Activated T-cell treated with anti-CD3 and anti-CD28 coated beads for 48 hours (primary cell): ENCODE measurements at regions not wholly inside any gene's neighbourhood (a gene's known extent, or its start where the extent isn't known, plus 50 kb on each side); places are given as distances from the start of the nearest gene placed in this dataset.
"Not testable (repeated sequence)": the region's sequence is repeated elsewhere in the genome, so short reads cannot be mapped to it uniquely, and the experiment has no call there.

Experiments used
- DNase-seq: peaks from one replicate; pipeline ENCODE4 v3.0.0-alpha.2; 2020; ENCODE audit warnings: low read depth

DNA sequence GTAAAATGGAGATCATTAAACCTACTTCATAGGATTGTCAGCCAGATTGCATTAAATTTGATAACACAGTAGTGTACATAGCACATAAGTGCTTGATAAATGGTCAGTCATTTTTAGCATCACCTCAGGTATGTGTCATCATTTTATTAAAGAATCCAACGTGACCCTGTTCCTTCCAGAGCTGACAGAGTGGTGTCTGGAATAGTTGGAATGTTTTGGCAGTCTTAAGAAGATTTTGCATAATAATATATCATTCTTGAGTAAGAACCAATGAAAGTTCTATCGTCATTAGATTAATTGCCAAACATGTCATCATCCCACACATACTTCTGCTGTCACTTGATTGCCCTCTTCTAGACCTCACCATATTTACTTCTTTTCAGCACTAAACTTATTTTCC is 451.4 kb upstream of the POM121L12 start:
- no peak for DNase-seq

DNA sequence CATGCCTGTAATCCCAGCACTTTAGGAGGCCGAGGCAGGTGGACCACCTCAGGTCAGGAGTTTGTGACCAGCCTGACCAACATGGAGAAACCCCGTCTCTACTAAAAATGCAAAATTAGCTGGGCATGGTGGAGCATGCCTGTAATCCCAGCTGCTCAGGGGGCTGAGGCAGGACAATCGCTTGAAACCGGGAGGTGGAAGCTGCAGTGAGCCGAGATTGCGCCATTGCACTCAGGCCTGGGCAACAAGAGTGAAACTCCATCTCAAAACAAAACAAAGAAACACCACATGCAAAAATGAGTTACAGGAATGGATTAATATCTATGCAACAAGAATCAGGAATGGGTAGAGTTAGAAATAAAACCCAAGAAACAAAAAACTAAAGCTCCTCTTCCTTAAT is 462.3 kb upstream of the POM121L12 start:
- not testable (repeated sequence) for DNase-seq

DNA sequence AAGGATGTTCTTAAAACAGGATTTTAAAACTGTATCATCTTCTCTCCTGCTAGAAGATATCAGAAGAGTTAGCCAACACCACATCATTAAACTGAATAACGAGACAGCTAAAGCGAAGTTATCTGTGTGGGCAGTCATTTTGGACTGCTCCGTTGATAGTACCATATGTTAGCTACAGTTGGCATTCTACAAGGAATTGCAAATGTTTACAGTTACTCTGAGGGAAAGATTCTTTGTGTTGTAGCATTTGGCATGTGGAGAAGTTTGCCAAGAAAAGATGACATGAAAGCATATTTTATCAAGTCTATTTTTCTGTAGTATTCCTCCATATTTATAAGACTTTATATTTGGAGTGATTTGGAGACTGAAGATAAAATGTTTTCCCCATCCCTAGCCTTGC is 464.4 kb upstream of the POM121L12 start:
- no peak for DNase-seq

DNA sequence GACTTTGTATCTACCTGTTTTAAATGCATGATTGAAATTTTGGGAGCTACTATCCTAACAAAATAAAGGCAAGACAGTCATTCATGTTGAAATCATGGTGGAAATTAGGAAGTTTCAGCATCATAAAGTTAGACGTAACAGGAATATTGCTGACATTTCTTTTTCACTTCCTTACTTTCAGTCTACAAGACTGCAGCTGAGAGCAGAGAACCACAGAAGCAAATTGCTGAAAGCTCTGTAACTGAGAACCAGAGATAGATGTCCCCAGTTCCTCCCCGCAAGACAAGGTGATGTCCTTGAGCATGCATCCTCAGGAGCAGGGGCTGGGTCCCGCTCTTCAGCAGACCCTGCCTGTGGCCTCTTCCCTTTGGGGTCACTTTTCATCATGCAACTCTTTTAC is 466.3 kb upstream of the POM121L12 start:
- DNase-seq: no peak

DNA sequence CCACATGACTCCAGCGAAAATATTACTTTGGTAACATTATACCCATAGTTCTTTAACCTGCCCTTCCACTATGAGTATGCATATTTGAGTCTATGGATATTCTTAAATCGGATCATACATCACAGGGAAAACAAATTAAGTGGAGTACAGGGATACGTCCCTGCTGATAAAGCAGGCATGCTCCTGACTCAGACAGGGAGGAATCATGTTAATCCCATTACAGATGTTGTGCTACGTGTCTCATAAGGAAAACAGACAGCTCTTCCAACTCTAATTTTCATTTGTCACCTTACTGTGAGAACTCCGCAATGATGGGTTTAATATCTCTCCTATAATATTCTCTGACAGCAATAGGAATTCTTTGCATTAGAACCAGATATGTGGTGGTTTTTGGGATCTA is 469.5 kb upstream of the POM121L12 start:
- no peak for DNase-seq

DNA sequence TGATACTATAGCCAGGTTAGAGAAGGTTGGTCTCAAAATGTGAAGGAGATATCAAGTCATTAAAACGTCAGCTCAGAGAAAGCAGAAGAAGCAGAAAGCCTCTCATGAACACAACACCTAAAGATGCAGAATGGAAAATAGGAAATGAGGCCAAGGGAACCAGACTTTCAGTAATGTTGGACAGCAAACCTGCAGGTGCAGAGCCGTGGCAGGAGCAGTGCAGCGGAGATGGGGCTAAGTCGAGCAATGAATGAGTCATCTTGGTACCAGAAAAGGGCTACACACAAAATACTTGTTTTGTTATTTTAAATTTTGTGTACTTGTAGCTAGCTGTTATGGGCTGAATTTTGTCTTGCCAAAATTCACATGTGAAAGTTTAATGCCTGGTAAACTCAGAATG is 479.6 kb upstream of the POM121L12 start:
- no peak for DNase-seq

DNA sequence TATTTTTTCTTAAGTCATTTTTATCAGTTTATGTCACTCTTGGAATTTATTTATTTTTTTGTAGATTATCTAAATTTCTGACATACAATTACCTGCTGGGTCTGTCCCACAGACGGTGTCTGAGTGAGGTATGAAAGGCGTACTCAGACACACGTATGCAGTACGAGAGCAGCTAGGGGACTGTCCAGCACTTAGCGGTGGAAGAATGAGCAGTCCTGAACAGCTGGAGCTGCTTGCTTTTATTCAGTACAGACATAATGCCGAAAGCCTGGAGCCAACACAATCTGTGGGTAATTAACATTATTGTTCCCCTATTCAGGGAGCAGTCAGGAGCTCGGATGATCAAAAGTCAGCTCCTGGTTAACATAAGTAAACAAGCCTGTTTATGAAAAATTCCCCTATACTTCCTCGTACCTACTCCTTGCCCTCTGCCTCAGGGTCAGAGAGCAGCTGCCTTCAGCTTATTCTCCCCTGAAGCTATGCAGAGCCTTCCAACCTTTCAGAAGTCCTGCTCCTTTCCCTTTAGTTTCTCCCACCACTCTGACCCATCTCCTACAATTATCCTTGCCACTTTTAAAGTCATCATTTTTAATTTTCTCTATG is 488.0 kb upstream of the POM121L12 start:
- no peak for DNase-seq

DNA sequence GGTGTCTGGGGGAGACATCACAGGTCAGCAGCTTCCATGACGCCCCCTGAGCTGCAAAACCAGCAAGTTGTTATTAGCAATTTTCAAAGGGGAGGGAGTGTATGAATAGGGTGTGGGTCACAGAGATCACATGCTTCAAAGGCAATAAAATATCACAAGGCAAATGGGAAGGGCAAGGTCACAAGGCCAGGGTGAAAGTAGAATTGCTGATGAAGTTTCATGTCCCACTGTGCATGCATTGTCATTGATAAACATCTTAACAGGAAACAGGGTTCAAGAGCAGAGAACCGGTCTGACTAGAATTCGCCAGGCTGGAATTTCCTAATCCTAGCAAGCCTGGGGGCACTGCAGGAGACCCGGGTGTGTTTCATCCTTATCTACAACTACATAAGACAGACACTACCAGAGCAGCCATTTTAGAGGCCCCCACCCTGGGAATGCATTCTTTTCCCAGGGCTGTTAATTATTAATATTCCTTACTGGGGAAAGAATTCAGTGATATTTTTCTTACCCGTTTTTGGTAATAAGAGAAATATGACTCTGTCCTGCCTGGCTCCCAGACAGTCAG is 494.2 kb upstream of the POM121L12 start:
- not testable (repeated sequence) for DNase-seq

DNA sequence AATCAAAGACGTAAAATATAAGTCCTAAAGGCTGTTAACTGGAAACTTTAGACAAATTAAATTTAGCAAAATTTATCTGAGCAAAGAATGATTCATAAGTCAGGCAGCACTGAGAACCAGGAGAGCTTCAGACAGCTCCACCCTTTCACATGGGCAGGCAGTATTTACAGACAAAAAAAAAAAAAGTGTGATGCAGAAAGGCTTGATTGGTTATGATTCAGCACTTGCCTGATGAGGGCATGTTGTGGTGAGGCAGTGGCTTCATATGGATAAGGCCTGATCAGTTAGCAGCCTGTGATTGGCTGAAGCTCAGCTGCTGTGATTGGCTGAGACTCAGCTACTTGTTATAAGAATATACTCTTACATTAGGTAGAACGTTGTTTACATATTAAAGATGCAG is 495.4 kb upstream of the POM121L12 start:
- DNase-seq: no peak

DNA sequence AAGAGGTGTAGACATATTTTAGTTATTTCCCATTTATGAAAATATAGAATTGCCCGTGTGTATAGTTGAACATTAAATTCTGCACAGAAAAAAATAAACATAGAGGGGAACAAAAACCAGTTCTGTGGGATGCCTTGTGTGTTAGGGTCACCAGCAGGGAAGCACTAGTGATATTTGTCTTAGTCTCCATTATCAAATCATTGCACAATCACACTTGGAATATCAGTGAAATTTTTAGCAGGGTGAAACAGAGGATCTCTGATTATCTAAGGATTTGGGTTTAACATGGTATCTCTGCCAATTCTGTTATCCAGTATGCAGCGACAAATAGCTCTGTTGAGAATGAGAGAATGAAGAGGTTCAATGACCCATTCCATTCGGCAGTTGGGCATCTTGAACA is 496.0 kb upstream of the POM121L12 start:
- DNase-seq: no peak

DNA sequence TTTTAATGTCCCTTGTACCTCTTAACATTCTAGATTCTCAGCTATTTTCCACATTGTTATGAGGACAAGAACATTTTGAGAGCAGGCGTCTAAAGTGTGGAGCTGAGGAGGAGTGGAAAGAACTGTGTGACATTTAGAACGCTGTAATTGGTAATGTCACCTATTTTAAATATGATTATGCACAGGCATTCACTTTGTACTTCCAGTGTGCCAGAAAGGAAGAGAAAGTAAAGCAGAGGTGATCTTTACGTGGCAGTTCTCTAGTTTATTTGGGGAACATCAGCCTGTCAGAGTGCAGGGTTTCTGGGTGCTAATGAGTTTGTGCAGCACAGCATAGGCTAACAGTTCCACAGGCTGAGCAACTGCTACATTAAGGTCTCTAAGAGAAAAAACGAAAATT is 498.4 kb upstream of the POM121L12 start:
- DNase-seq: no peak

DNA sequence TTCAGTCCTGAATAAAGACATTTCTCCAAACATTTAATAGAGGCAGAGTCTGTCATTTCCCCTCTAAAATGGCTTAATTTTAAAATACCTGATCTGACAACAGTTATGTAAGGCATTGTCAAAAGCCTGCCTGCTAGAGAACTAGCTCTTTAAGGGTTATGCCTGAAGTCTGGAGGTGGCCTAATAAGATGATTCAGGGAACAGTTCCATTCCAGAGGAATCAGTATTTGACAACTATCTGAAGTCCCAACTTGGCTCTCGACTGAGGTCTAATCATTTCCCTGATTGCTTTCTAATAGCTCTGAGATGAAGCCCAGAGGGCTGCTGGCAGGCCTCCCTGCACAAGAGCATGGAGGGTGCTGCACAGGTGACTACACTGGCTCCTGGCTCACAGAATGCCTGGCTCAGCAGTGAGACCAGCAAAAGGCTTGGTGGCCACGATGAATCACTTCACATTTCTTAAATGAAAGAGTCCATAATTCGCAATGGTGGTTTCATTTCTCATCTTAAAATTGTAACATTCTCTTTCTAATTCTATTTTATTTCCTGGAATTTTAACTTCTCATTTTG is 509.6 kb upstream of the POM121L12 start:
- DNase-seq: no peak

DNA sequence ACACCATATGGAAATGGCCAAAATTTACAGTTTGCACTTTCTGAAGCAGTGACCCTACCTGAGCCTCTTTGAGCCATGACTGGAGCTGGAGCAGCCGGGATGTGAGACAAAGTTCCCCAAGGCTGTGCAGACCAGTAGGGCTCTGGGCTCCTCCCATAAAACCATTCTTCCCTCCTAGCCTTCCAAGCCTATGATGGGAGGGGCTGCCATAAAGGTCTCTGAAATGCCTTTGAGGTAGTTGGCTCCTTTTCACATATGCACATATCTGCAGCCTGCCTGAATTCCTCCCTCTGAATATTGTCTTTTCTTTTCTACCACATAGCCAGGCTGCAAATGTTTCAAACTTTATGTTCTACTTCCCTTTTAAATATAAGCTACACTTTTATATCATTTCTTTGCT is 516.6 kb upstream of the POM121L12 start:
- no peak for DNase-seq

DNA sequence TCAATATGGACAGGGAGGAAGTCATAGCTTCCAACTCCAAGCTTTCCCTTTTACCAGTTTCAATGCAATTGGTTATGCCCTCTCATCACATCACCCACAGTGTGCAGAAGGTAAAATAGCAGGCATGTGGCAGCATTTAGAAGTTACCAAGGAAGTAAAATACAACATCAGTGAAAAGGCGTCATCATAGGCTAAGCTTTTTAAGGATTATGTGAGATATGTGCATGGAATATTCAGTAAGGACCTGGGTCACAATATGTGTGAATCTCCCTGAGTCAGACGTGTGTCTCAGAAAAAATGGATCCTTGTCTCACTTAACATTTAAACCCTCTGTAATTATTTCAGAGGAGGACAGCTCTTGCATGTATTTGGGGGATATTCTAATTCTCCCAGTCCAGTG is 522.8 kb upstream of the POM121L12 start:
- no peak for DNase-seq

DNA sequence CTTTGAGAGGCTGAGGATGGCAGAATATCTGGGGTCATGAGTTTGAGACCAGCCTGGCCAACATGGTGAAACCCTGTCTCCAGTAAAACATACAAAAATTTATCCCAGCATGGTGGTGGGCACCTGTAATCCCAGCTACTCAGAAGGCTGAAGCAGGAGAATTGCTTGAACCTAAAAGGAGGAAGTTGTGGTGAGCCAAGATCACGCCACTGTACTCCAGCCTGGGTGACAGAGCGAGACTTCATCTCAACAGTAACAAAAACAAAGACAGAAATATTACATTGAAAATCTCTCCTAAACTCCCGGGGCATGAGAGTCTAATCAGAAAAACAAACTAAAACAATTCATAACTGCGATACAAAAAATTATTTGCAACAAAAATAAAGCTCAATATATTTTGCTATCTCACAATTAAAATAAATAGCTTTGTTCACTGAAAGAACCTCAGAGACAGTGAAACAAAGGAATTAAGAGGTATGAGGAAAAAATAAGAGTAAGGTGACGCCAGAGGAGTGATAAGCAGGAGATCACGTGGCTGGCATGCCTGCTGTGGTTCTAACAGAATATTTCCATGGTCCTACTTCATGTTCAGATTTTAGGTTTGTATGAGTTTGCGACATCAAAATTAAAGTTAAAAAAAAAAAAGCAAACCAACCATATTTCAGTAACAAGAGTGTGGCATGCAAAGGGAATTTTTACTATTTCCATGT is 527.7 kb upstream of the POM121L12 start:
- DNase-seq: no peak

DNA sequence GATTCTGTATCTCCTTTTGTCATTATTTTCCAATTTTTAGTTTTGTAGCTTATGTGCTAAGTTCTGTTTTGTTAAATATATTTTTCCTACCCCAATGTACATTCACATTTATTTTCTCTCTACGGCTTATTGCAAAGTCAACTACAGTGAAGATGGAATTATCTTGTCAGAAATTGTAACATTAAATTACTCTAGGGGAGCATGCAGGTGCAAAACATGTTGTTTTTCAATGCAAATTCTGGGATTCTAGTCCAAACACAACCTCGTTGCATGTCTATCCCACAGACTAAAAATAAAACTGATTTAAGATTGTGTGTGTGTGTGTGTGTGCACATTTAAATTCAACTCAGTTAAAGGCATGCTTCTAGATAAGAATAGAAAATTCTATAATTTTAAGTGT is 529.1 kb upstream of the POM121L12 start:
- DNase-seq: no peak

DNA sequence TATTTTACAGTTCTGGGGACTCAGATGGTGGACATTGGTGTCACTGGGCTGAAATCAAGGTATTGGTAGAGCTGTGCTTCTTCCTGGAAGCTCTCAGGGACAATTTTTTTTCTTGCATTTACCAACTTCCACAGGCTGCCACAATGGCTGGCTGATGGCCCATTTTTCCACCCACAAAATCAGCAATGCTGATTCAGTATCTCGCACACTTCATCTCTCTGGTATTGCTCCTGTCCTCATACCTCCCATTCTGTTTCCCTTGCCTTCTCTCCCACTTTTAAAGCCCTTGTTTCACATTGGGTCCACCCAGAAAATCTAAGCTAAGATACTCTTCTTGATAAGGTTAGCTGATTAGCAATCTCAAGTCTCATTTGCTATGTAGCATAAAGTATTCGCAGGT is 530.9 kb upstream of the POM121L12 start:
- DNase-seq: no peak

DNA sequence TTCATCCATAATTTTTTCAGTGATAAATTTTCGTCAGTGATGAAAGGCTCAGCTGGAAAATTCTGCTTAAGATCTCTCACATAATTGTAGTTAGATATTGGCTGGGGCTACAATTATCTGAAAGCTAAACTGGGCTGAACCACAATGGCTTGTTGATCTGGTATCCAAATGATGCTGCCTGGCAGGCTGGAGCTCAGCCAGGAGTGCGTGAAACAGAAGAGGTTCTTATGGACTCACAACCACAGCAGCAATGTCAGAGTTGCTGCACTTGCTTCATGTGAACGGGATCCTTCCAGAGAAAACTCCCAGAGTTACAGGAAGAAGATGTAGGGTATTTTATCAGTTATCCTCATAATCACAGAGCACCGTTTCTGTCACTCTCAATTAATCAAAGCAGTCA is 533.2 kb upstream of the POM121L12 start:
- no peak for DNase-seq

DNA sequence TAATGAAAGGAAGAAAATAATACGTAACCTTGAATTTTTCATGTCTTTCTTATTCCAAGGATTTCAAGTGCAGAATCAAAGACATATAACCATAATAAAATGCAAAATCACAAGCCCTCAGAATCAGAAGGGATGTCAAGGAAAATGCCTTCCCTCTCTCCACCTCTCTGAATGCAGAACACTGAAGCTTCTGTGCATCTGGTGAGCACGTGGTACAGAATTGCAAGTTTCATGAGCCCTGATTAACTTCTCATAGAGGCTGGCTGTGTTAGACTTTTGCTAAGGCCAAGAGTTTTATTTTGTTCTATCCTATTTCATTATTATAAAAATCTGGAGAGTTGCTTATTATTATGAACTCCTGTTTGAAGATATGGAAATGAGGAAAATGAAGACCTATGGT is 533.7 kb upstream of the POM121L12 start:
- no peak for DNase-seq

DNA sequence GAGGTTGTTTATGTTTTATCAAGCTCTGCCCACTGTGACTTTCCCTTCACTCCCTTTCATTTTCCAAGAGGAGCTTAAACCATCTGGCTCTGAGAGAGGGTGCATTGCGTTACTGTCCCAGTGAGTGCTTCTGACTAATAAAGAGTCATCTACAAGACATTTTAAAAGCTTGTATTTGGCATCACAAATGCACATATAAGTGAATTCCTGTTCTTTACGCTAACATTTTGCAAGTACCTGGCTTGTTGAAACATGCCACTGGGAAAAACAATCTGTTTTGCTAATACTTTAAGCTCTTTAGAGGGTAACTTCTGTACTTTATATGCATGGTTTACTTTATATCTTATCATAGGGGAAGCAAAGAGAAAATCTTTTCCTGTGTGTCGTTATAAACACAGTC is 534.6 kb upstream of the POM121L12 start:
- DNase-seq: no peak

DNA sequence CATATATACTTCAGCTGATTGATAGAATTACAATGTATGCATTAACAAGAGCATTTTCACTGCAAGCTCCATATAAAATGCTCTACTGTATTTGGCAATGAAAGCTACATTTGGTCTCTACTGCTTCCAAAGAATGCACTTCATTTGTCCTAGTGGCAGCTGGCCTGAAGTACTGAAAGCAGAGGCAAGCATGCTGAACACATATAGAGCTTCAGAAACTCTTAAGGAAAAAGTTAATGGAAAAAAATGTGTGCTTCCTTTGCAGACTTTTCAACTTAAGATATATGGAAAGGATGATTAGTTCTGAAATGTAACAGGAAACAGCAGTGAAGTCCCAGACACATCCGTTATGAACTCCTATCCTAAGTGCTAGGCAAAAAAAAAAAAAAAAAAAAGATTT is 537.1 kb upstream of the POM121L12 start:
- no peak for DNase-seq

DNA sequence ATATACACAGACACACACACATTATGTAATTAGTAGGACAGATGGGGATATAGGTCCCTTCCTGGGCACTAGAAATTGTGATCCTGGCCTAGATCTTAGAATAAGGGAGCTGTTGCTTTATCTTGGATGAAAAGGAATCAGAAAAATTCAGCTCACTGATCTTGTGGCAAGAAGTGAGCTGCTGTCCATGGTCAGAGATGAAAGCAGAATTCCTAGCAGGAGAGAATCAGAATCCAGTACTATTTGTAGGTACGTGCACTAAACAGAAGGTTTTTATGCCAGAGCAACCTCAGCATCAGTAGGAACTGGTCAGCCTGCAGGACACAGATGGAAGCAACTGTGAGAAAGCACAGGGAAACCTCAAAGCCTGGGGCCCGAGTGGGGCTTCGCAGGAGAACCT is 549.2 kb upstream of the POM121L12 start:
- no peak for DNase-seq

DNA sequence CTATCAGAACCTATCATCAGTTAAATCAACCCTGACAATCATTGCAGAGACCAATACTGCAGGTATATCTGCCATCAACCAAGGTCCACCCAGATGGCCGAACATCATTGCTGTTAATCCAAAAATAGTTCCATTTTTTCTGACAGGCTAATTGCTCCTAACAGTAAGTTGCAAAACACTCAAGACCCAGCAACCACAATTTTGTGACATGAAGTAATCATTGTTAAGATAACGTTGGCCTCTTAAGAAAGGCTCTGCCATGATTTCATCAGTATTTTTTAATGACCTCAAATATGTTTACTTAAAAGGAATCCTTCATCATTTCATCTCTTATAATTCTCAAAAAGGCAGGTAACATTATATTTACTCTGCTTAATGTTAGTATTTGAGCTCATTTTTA is 553.4 kb upstream of the POM121L12 start:
- DNase-seq: no peak

DNA sequence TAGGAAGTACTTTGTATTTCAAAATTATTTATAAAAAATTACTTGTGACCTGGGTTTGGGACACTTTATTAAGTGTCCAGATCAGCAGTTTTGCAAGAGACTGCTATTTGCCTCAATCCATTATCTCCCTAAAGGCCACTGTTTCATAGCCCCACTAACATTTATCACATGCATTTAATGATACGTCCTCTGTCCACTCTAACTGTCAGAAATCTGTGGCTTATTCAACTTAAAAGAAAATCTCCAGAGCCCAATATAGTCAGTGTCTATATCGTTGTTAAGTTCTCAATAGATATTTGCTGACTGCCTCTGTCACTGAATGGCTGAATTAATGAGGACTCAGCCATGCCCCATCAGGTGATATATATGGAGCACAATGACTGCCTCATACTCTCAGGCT is 553.9 kb upstream of the POM121L12 start:
- no peak for DNase-seq
